HepG2 (cell line): ENCODE measurements at regions not wholly inside any gene's neighbourhood (a gene's known extent, or its start where the extent isn't known, plus 50 kb on each side); places are given as distances from the start of the nearest gene placed in this dataset.

Experiments used
- AHDC1 ChIP-seq: sonication (generic); formaldehyde crosslinking; IDR thresholded peaks from 2 replicates; pipeline ENCODE4 v1.5.1; 2020; ENCODE audit warnings: mild to moderate bottlenecking, missing genetic modification reagents, borderline replicate concordance
- HOXA3 ChIP-seq: sonication (generic); formaldehyde crosslinking; IDR thresholded peaks from 2 replicates; pipeline ENCODE4 v1.5.0; 2020; ENCODE audit warnings: missing genetic modification reagents
- NR3C1 ChIP-seq: sonication (generic); formaldehyde crosslinking; IDR thresholded peaks from 2 replicates; pipeline ENCODE4 v1.4.0; 2020; ENCODE audit warnings: missing genetic modification reagents
- POLR2AphosphoS2 ChIP-seq: IDR thresholded peaks from 2 replicates; pipeline ENCODE4 v1.6.1; 2011; ENCODE audit warnings: low read depth, low read length, improper control_type of control experiment
- SATB2 ChIP-seq: sonication (generic); formaldehyde crosslinking; IDR thresholded peaks from 2 replicates; pipeline ENCODE4 v1.5.0; 2020; ENCODE audit warnings: missing genetic modification reagents
- THRA ChIP-seq: sonication (generic); formaldehyde crosslinking; IDR thresholded peaks from 2 replicates; pipeline ENCODE4 v1.4.0; 2020; ENCODE audit warnings: missing genetic modification reagents, borderline replicate concordance
- ZKSCAN5 ChIP-seq: sonication (generic); formaldehyde crosslinking; IDR thresholded peaks from 2 replicates; pipeline ENCODE4 v1.5.1; 2020; ENCODE audit warnings: mild to moderate bottlenecking, missing genetic modification reagents
- ZNF296 ChIP-seq: sonication (generic); formaldehyde crosslinking; conservative IDR thresholded peaks from 2 replicates; pipeline ENCODE4 v1.5.0; 2020; ENCODE audit warnings: mild to moderate bottlenecking, missing genetic modification reagents
- ZNF446 ChIP-seq: sonication (generic); formaldehyde crosslinking; IDR thresholded peaks from 2 replicates; pipeline ENCODE4 v1.5.0; 2020; ENCODE audit warnings: mild to moderate bottlenecking, missing genetic modification reagents

- TF ChIP-seq SATB2 (CRISPR knock-in tag) (no peak), POLR2AphosphoS2 (no peak), ZNF446 (CRISPR knock-in tag) (no peak), NR3C1 (no peak), THRA (no peak), ZNF296 (CRISPR knock-in tag) (no peak), HOXA3 (CRISPR knock-in tag) (no peak), AHDC1 (no peak), ZKSCAN5 (no peak)
Measured at GRCh38 chr1:209484429-209484828, 99.1 kb upstream of the CAMK1G start (continued).
